ENCODE measurements at regions not wholly inside any gene's neighbourhood (a gene's known extent, or its start where the extent isn't known, plus 50 kb on each side); places are given as distances from the start of the nearest gene placed in this dataset.

DNA sequence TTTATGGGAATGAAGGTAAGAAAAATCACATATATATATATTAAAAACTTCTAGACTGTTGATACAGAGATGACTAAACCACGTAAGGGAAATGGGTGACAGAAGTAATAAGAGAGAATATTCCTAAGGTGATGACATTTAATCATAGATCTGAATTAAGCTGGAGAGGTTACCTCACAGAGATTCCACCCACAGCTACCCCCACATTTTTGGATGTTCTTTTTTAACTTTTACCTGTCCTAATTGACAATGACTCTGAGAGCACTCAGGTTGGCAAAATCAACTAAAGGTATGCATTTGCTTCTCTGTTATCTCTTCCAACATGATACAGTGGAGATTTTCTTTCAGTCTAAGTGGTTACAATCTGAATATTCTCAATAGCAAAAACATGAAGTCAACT, 1280.6 kb downstream of the CDH11 start:
- Histone ChIP-seq H2AFZ (ENCODE audit: low read depth, low read length) (no peak overlapping the region), H3K36me3 (ENCODE audit: insufficient read depth, low read length) (no peaks in the 10 kb centered on the region), H3K27ac (ENCODE audit: low read length) (no peak overlapping the region), H3F3A (ENCODE audit: insufficient read depth, low read length, poor library complexity, severe bottlenecking) (no peaks in the 10 kb centered on the region), H3K4me2 (ENCODE audit: low read length) (no peak overlapping the region), H3K9me2 (ENCODE audit: insufficient read depth, low read length) (no peaks in the 10 kb centered on the region), H4K20me1 (ENCODE audit: insufficient read depth) (no peaks in the 10 kb centered on the region), H3K9ac (ENCODE audit: low read length) (no peak overlapping the region), H3K9me3 (ENCODE audit: low read length) (no peaks in the 10 kb centered on the region), H3K27me3 (ENCODE audit: insufficient read depth, low read depth, low read length) (no peaks in the 10 kb centered on the region), H3K4me3 (ENCODE audit: low read length) (no peak overlapping the region), H3K79me2 (replicated peaks; ENCODE audit: insufficient read depth, low read length) (no peaks in the 10 kb centered on the region)
- TF ChIP-seq RAD21 (conservative IDR thresholded peaks at IDR 0.05) (no peak), EP300 (conservative IDR thresholded peaks at IDR 0.05; ENCODE audit: poor library complexity, severe bottlenecking) (no peak), EZH2 (IDR thresholded peaks at IDR 0.05; ENCODE audit: borderline replicate concordance, insufficient read depth, low read length, poor library complexity, severe bottlenecking) (no peak), MXI1 (conservative IDR thresholded peaks at IDR 0.05; ENCODE audit: poor library complexity, severe bottlenecking) (no peak), SMC3 (conservative IDR thresholded peaks at IDR 0.05; ENCODE audit: poor library complexity) (no peak), POLR2AphosphoS5 (IDR thresholded peaks at IDR 0.05) (no peak), TAF1 (IDR thresholded peaks at IDR 0.05; ENCODE audit: low read depth) (no peak)
- TF ChIP-seq, protein P1, sequence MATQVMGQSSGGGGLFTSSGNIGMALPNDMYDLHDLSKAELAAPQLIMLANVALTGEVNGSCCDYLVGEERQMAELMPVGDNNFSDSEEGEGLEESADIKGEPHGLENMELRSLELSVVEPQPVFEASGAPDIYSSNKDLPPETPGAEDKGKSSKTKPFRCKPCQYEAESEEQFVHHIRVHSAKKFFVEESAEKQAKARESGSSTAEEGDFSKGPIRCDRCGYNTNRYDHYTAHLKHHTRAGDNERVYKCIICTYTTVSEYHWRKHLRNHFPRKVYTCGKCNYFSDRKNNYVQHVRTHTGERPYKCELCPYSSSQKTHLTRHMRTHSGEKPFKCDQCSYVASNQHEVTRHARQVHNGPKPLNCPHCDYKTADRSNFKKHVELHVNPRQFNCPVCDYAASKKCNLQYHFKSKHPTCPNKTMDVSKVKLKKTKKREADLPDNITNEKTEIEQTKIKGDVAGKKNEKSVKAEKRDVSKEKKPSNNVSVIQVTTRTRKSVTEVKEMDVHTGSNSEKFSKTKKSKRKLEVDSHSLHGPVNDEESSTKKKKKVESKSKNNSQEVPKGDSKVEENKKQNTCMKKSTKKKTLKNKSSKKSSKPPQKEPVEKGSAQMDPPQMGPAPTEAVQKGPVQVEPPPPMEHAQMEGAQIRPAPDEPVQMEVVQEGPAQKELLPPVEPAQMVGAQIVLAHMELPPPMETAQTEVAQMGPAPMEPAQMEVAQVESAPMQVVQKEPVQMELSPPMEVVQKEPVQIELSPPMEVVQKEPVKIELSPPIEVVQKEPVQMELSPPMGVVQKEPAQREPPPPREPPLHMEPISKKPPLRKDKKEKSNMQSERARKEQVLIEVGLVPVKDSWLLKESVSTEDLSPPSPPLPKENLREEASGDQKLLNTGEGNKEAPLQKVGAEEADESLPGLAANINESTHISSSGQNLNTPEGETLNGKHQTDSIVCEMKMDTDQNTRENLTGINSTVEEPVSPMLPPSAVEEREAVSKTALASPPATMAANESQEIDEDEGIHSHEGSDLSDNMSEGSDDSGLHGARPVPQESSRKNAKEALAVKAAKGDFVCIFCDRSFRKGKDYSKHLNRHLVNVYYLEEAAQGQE (IDR thresholded peaks at IDR 0.05; ENCODE audit: borderline replicate concordance), result no peak
- TF ChIP-seq, protein P2, sequence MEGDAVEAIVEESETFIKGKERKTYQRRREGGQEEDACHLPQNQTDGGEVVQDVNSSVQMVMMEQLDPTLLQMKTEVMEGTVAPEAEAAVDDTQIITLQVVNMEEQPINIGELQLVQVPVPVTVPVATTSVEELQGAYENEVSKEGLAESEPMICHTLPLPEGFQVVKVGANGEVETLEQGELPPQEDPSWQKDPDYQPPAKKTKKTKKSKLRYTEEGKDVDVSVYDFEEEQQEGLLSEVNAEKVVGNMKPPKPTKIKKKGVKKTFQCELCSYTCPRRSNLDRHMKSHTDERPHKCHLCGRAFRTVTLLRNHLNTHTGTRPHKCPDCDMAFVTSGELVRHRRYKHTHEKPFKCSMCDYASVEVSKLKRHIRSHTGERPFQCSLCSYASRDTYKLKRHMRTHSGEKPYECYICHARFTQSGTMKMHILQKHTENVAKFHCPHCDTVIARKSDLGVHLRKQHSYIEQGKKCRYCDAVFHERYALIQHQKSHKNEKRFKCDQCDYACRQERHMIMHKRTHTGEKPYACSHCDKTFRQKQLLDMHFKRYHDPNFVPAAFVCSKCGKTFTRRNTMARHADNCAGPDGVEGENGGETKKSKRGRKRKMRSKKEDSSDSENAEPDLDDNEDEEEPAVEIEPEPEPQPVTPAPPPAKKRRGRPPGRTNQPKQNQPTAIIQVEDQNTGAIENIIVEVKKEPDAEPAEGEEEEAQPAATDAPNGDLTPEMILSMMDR (IDR thresholded peaks at IDR 0.05; ENCODE audit: poor library complexity, severe bottlenecking), result no peak

DNA sequence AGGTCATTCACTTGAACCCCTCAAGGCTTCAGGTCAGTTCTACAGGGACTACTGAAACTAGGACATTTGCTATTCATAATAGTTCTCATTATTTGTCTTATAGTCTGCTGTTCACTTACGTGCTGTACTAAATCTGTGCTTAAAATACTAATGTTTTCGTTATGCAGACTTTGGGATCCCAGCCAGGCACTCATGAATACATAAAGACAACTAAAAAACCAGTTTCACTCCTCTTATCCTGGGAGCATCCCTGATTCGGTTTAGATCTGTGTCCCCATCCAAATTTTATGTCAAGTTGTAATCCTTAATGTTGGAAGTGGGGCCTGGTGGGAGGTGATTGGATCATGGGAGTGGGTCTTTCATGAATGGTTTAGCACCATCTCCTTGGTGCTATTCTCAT, 1291.8 kb downstream of the CDH11 start:
- no peaks in the 10 kb centered on the region for H3K27me3 ChIP-seq (ENCODE audit: insufficient read depth, low read depth, low read length)
- TF ChIP-seq EZH2 (IDR thresholded peaks at IDR 0.05; ENCODE audit: borderline replicate concordance, insufficient read depth, low read length, poor library complexity, severe bottlenecking) (no peak), POLR2AphosphoS5 (IDR thresholded peaks at IDR 0.05) (no peak), EP300 (conservative IDR thresholded peaks at IDR 0.05; ENCODE audit: poor library complexity, severe bottlenecking) (no peak), SMC3 (conservative IDR thresholded peaks at IDR 0.05; ENCODE audit: poor library complexity) (no peak), TAF1 (IDR thresholded peaks at IDR 0.05; ENCODE audit: low read depth) (no peak), MXI1 (conservative IDR thresholded peaks at IDR 0.05; ENCODE audit: poor library complexity, severe bottlenecking) (no peak), RAD21 (conservative IDR thresholded peaks at IDR 0.05) (no peak)
- TF ChIP-seq, protein P1 (IDR thresholded peaks at IDR 0.05; ENCODE audit: borderline replicate concordance), result no peak
- TF ChIP-seq, protein P2 (IDR thresholded peaks at IDR 0.05; ENCODE audit: poor library complexity, severe bottlenecking), result no peak

More for the DNA sequence above, 1291.8 kb downstream of the CDH11 start:
- H3K27ac ChIP-seq (ENCODE audit: low read length), result no peak overlapping the region
- no peaks in the 10 kb centered on the region for H3F3A ChIP-seq (ENCODE audit: insufficient read depth, low read length, poor library complexity, severe bottlenecking)
- no peaks in the 10 kb centered on the region for H3K79me2 ChIP-seq (replicated peaks; ENCODE audit: insufficient read depth, low read length)
- H2AFZ ChIP-seq (ENCODE audit: low read depth, low read length), result no peak overlapping the region
- no peaks in the 10 kb centered on the region for H4K20me1 ChIP-seq (ENCODE audit: insufficient read depth)
- no peak overlapping the region for H3K4me3 ChIP-seq (ENCODE audit: low read length)
- no peak overlapping the region for H3K4me2 ChIP-seq (ENCODE audit: low read length)
- H3K9ac ChIP-seq (ENCODE audit: low read length), result no peak overlapping the region
- H3K9me2 ChIP-seq (ENCODE audit: insufficient read depth, low read length), result no peaks in the 10 kb centered on the region
- H3K9me3 ChIP-seq (ENCODE audit: low read length), result no peaks in the 10 kb centered on the region
- H3K36me3 ChIP-seq (ENCODE audit: insufficient read depth, low read length), result no peaks in the 10 kb centered on the region
